Fibroblast of lung (primary cell): ENCODE measurements at regions not wholly inside any gene's neighbourhood (a gene's known extent, or its start where the extent isn't known, plus 50 kb on each side); places are given as distances from the start of the nearest gene placed in this dataset.

Experiments used
- CTCF ChIP-seq, 2 donors: IDR thresholded peaks in 1 of 2; conservative IDR thresholded peaks in 1 of 2; 1 replicate in 1 of 2; 2 replicates in 1 of 2; pipeline ENCODE4 v1.5.1; 2011 to 2012; ENCODE audit warnings: low read length in 2 of 2, control low read depth in 1 of 2, inconsistent platforms in 1 of 2, low read depth in 1 of 2, mild to moderate bottlenecking in 1 of 2
- EZH2 ChIP-seq: IDR thresholded peaks from 2 replicates; pipeline ENCODE4 v1.5.1; 2012; ENCODE audit warnings: low read length, control low read depth, mild to moderate bottlenecking; ENCODE audit errors: missing control alignments

GRCh38 chr4:95614684-95615205 lies 66.0 kb upstream of the UNC5C start:
- TF ChIP-seq EZH2 = no peak
- TF ChIP-seq CTCF (conservative IDR thresholded peaks at IDR 0.05 in 1 of 2, IDR thresholded peaks at IDR 0.05 in 1 of 2; ENCODE audit: low read depth in 1 of 2, low read length in 2 of 2) = no peak
